NCI-H460 (cell line): ENCODE measurements at regions not wholly inside any gene's neighbourhood (a gene's known extent, or its start where the extent isn't known, plus 50 kb on each side); places are given as distances from the start of the nearest gene placed in this dataset.
"Not testable (repeated sequence)": the region's sequence is repeated elsewhere in the genome, so short reads cannot be mapped to it uniquely, and the experiment has no call there.

Source experiments
- DNase-seq: peaks from one replicate; pipeline ENCODE4 v3.0.0-alpha.2; 2016; ENCODE audit warnings: low read depth; ENCODE audit errors: extremely low read depth

- DNase-seq = no peak
Measured at GRCh38 chr9:115300116-115300515, 182.2 kb upstream of the TNC start.

GRCh38 chr9:115300874-115301273, 182.9 kb upstream of the TNC start:
- DNase-seq = no peak

- no peak for DNase-seq
Measured at GRCh38 chr9:115301581-115301980, 183.6 kb upstream of the TNC start.

- no peak for DNase-seq
Measured at GRCh38 chr9:115305543-115305942, 187.6 kb upstream of the TNC start.

DNA sequence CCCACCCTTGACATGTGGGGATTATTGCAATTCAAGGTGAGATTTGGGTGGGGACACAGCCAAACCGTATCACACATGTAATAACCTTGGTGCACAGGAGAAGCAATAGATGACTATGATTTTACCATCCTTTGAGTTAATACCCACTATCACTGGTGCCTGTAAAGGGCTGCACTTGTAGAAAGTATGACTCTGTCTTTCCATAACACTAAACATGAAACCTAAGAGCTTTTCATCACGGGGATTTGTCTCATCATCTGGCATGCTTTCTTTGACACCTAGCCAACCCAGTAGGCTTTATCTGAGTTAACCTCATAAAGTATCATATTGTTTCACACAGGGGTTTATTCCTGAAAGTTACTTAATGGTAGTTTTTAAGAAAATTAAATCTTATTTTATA, 188.9 kb upstream of the TNC start:
- DNase-seq = no peak

GRCh38 chr9:115313545-115313944, 195.6 kb upstream of the TNC start:
- DNase-seq = no peak

- DNase-seq = no peak
Measured at GRCh38 chr9:115326461-115326860, 208.5 kb upstream of the TNC start.

DNA sequence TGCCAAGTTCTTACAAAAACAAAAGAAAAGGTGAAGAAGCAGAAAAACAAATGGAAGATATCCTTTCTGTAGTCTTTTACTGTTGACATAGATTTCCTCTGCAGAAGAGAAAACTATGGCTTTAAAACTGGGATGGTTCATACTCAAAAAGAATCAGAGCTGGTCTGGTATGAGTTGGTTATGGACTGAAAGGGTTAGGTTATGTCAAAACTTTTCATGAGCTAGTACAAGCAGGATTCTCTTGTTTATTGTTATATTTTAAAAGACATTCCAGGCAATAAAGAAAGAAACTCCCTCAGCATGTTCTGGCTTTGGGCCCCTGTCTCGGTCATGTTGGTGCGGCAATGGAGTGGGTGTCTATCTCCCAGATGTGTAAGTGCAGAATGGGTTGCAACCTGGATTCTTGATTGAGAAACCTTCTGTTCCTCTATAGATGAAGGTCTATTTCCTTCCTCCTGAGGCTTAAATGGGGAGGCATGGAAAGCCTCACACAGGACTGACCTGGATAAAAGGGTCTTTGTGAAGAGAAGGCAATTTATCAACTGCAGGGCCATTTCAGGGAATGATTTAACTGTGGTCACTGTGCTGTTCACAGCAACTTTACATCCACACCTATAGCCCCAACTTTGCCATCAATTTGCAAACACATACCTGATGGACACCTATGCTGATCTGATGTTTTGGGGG, 209.6 kb upstream of the TNC start:
- DNase-seq = no peak

- DNase-seq = no peak
Measured at GRCh38 chr9:115328228-115328627, 210.3 kb upstream of the TNC start.

- DNase-seq = no peak
Measured at GRCh38 chr9:115328677-115329076, 210.7 kb upstream of the TNC start.

DNA sequence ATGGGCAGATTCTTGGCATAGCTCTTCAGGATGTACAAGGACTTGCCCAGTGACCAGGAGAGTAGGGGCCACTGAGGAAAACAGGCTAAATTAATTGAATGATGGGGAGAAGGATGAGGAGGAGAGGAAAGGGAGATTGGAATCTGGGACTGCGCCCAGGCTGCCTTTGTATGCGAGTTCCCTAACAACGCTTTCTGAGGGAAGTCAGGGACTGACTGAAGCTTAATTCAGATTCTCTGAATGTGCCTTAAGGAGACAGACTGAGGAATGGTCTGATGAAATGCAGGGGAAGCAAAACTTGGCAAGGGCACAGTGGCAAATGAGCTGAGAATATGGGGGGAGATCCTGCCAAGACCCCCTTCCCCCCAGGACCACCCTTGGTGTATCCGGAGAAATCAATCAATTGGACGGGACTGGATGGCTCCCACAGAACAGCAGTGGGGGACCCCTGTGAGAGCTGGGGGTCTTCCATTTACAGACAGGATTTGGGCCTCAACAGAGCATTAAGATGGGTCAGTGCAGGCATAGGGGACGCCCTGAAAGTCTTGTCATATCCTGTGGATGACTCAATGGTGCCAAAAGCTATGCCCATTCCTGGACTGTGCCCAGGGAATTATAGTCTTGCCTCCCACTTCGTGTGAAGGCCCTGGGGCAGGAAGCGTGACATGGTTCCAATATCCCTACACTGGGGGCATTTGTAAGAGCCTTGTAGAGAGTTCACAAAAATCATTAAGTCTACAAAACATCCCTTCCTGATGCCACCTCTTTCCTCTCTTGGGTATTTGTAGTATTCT, 215.5 kb upstream of the TNC start:
- no peak for DNase-seq

DNA sequence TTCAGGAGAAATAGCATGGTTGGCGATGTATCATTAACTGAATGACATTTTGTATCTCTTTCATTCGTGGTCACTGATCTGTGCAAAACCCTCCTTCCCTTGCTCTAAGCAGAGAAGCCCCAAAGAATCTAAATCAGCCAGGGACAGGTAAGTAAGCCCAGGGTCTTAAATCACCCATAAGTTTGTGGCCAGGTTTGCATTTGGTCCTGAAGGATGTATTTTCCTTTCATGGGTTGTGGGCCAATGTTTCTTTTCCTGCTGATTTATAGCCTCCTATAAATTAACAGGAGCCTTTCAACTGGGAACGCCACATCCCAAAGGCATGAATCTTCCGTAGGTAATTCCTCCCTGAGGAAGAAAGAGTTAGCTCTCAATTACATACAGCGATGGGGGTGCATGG, 217.5 kb upstream of the TNC start:
- no peak for DNase-seq

- no peak for DNase-seq
Measured at GRCh38 chr9:115340314-115340713, 222.4 kb upstream of the TNC start.

DNA sequence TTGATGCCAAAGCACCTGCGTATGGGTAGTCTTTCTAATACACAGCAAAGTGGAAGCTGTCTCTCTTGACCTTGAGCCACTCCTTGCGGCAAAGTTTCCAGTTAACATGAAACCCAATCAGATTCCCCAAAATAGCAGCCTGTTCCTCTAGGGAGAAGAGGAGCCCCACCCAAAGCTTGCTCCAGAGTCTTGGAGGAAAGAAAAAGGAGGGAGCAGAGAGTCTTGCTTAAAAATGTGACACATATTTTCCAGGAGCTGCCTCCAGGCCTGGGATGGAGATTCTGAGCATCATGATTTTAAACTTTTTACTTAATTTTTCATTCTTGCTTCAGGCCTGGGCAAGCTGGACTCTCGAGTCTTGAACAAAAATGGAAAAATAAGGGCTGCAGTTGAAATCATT, 223.5 kb upstream of the TNC start:
- DNase-seq = no peak

DNA sequence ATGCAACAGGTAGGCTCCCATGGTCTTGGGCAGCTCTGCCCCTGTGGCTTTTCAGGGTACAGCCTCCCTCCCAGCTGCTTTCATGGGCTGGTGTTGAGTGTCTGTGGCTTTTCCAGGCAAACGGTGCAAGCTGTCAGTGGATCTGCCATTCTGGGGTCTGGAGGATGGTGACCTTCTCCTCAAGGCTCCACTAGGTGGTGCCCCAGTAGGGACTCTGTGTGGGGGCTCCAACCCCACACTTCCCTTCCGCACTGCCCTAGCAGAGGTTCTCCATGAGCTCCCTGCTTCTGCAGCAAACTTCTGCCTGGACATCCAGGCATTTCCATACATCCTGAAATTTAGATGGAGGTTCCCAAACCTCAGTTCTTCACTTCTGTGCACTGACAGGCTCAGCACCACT, 229.8 kb upstream of the TNC start:
- not testable (repeated sequence) for DNase-seq

GRCh38 chr9:115348936-115349335, 231.0 kb upstream of the TNC start:
- DNase-seq = not testable (repeated sequence)

DNA sequence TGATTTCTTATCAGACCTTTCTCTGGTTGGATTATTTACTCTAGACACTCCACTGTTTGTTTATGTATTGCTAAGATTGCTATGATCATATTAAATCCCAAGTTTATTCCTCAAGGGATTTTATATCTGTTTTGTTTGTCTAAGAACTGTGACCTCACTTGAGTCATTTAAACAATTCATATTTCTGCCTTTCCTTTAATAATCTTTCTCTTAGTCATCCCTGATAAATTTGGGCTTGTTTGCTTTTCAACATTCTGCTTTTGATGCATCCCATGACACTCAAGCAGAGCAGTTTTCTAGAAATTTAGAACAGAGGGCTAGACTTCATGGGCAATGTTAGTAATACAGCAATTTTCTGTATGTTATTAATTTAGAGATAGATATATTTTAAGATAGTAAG, 231.6 kb upstream of the TNC start:
- no peak for DNase-seq

DNA sequence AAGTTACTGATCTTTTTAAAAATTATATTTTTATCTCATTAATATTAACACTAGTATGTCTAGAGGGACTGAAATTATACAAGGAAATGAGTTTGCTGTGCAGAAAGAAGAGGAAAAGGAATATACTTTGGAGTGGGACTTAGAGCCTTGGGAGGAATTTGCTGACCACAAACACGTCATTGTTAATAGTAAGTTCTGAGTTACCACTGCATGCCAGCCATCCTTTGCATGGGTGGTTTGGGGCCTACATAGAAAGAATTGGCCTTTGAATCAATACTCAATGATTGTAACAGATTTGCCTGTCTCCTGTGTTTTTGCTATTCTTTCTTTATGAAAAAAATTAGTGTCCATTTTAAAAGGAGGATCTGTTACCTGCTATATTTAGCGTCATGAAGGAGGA, 232.6 kb upstream of the TNC start:
- DNase-seq = no peak

DNA sequence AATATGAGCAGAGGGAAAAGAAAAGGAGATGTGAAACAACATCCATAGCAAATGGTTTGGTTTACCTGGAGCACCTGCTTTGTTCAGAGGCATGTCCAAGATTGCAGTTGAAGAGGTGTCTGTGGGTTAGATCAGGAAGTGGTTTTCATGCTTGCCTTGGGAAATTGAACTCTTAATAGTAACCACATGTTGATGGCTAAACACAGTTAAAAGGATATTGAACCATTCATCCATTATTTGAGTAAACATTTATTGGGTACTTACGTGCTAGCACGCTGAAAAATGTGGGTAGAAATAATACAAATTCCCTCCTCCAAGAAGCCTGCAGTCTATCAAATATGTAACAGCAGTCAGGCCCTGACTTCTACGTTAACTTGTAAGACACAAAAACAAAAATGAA, 235.7 kb upstream of the TNC start:
- DNase-seq = no peak

DNA sequence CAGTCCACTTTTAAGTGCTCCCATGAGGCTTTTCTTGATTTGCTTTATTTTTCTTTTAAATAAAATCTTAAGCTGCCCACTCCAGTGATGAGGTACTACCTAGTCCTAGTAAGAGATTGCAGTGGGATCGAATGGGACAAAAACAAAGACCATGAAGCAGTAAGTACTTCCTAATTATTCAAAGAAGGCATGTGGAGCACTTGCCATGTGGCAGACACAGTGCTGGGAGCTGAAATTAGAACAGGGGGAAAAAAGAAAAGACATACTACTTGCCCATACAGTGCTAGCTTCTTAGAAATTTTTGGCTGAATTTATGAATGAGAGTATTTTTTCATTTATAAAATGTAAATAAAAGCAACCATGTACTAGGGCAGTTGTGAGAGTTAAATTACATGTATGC, 239.9 kb upstream of the TNC start:
- DNase-seq = no peak

- no peak for DNase-seq
Measured at GRCh38 chr9:115359017-115359780, 241.2 kb upstream of the TNC start.

DNA sequence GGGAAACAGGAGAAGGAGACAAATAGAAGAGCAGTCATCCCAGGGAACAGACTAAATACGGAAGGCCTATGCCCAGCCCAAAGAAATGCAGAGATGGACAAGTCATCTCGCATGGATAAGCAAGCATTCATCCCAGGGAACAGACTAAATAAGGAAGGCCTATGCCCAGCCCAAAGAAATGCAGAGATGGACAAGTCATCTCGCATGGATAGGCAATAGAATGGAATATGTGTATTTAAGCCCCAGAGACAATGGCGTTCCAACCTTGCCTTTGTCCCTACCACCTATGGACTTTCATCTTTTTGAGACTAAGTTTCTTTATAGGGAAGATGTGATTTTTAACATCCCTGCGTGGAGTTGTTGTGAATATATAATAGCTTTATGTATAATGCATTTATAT, 242.2 kb upstream of the TNC start:
- DNase-seq = no peak
